ENCODE measurements at regions not wholly inside any gene's neighbourhood (a gene's known extent, or its start where the extent isn't known, plus 50 kb on each side); places are given as distances from the start of the nearest gene placed in this dataset.

GRCh38 chr12:124191024-124191359, 103.9 kb upstream of the RFLNA start:
- FAIRE-seq, result no peak

GRCh38 chr12:124191966-124192365, 102.9 kb upstream of the RFLNA start:
- dilution Hi-C loops (cut with MboI; ENCODE audit: extremely low pct_ligation_motif_present, low sequenced_read_pairs), result no loop called here
- Histone ChIP-seq H3K9ac (ENCODE audit: control insufficient read depth, extremely low read depth, insufficient read depth, low read length) (no peak overlapping the region), H3K4me2 (ENCODE audit: control insufficient read depth, extremely low read depth, insufficient read depth, low read depth, low read length) (no peak overlapping the region), H3K4me3 (ENCODE audit: control insufficient read depth in 2 of 3, extremely low read depth in 1 of 3, insufficient read depth in 2 of 3, low read depth in 1 of 3, low read length in 3 of 3) (no peak overlapping the region), H3K36me3 (ENCODE audit: control insufficient read depth in 2 of 2, extremely low read depth in 1 of 2, insufficient read depth in 2 of 2, low read length in 2 of 2) (no peaks in the 10 kb centered on the region), H3K27me3 (ENCODE audit: control insufficient read depth, extremely low read depth, insufficient read depth, low read length) (peaks cover 6% of the 10 kb centered on the region), H3K9me3 (ENCODE audit: control insufficient read depth, low read depth, low read length) (peaks cover 3% of the 10 kb centered on the region), H4K20me1 (ENCODE audit: control insufficient read depth, extremely low read depth, insufficient read depth, low read length) (no peaks in the 10 kb centered on the region), H3K4me1 (ENCODE audit: control insufficient read depth, extremely low read depth, insufficient read depth, low read length) (no peaks in the 10 kb centered on the region), H3K9me1 (ENCODE audit: control insufficient read depth, extremely low read depth, insufficient read depth, low read length) (no peaks in the 10 kb centered on the region), H3K79me2 (ENCODE audit: control insufficient read depth, insufficient read depth, low read length) (no peaks in the 10 kb centered on the region), H2AFZ (ENCODE audit: control insufficient read depth, low read length) (no peak overlapping the region), H3K27ac (ENCODE audit: control insufficient read depth, insufficient read depth, low read length) (no peak overlapping the region)
- TF ChIP-seq CTCF (optimal IDR thresholded peaks at IDR 0.05 in 1 of 3, IDR thresholded peaks at IDR 0.05 in 1 of 3, conservative IDR thresholded peaks at IDR 0.05 in 1 of 3; ENCODE audit: extremely low read depth in 1 of 3, insufficient read depth in 2 of 3, low read length in 3 of 3) (no peak), EZH2 (IDR thresholded peaks at IDR 0.05; ENCODE audit: low read length) (no peak)
- DNase-seq (ENCODE audit: low read depth, low spot score) (no peak), FAIRE-seq (no peak)

More at GRCh38 chr12:124191024-124191359, 103.9 kb upstream of the RFLNA start:
- Histone ChIP-seq H3K4me3 (ENCODE audit: control insufficient read depth in 2 of 3, extremely low read depth in 1 of 3, insufficient read depth in 2 of 3, low read depth in 1 of 3, low read length in 3 of 3) (no peak overlapping the region), H3K4me2 (ENCODE audit: control insufficient read depth, extremely low read depth, insufficient read depth, low read depth, low read length) (no peak overlapping the region), H3K9me3 (ENCODE audit: control insufficient read depth, low read depth, low read length) (no peaks in the 10 kb centered on the region), H3K9me1 (ENCODE audit: control insufficient read depth, extremely low read depth, insufficient read depth, low read length) (no peaks in the 10 kb centered on the region), H3K9ac (ENCODE audit: control insufficient read depth, extremely low read depth, insufficient read depth, low read length) (no peak overlapping the region), H4K20me1 (ENCODE audit: control insufficient read depth, extremely low read depth, insufficient read depth, low read length) (no peaks in the 10 kb centered on the region), H2AFZ (ENCODE audit: control insufficient read depth, low read length) (no peak overlapping the region), H3K36me3 (ENCODE audit: control insufficient read depth in 2 of 2, extremely low read depth in 1 of 2, insufficient read depth in 2 of 2, low read length in 2 of 2) (no peaks in the 10 kb centered on the region), H3K4me1 (ENCODE audit: control insufficient read depth, extremely low read depth, insufficient read depth, low read length) (no peaks in the 10 kb centered on the region), H3K27ac (ENCODE audit: control insufficient read depth, insufficient read depth, low read length) (no peak overlapping the region), H3K27me3 (ENCODE audit: control insufficient read depth, extremely low read depth, insufficient read depth, low read length) (peaks cover 6% of the 10 kb centered on the region), H3K79me2 (ENCODE audit: control insufficient read depth, insufficient read depth, low read length) (no peaks in the 10 kb centered on the region)
- dilution Hi-C loops (cut with MboI; ENCODE audit: extremely low pct_ligation_motif_present, low sequenced_read_pairs), result no loop called here
- TF ChIP-seq EZH2 (IDR thresholded peaks at IDR 0.05; ENCODE audit: low read length), result no peak
- no peak for TF ChIP-seq CTCF (optimal IDR thresholded peaks at IDR 0.05 in 1 of 3, IDR thresholded peaks at IDR 0.05 in 1 of 3, conservative IDR thresholded peaks at IDR 0.05 in 1 of 3; ENCODE audit: extremely low read depth in 1 of 3, insufficient read depth in 2 of 3, low read length in 3 of 3)
- no peak for DNase-seq (ENCODE audit: low read depth, low spot score)

All from keratinocyte (primary cell).